ENCODE measurements at regions not wholly inside any gene's neighbourhood (a gene's known extent, or its start where the extent isn't known, plus 50 kb on each side); places are given as distances from the start of the nearest gene placed in this dataset.

GRCh38 chr4:97252615-97253154 lies 890.6 kb downstream of the STPG2 start:
- TF ChIP-seq JUND (IDR thresholded peaks at IDR 0.05) (no peak), CTCF (IDR thresholded peaks at IDR 0.05; ENCODE audit: low read depth, low read length, missing input control) (no peak)

All from liver (tissue), 3 donors.